HCT116 (cell line): ENCODE measurements at regions not wholly inside any gene's neighbourhood (a gene's known extent, or its start where the extent isn't known, plus 50 kb on each side); places are given as distances from the start of the nearest gene placed in this dataset.

ENCODE experiments used
- ATAC-seq: fragments of 200-7000 bp; cut with Tn5 transposase; 2 replicates; pipeline ENCODE4 v1.9.1; 2020; ENCODE audit warnings: mild to moderate bottlenecking, moderate library complexity
- BruUV-seq: library from RNA; stranded (reverse); fragments of 400-500 nt; replicated peaks from 2 replicates; lab custom pipeline; 2021; lab: Mats Ljungman, UMichigan
- CTCF ChIA-PET: fragments of 300-600 bp; sonication (Branson Sonifier 250); formaldehyde crosslinking; loops from one replicate; lab custom pipeline; 2021; ENCODE audit warnings: antibody characterized with exemption; lab: Charles Lee
- POLR2A ChIA-PET: fragments of 300-600, 350-600 bp; sonication (Branson Sonifier 250); formaldehyde crosslinking; loops from one replicate; lab custom pipeline; 2021; ENCODE audit warnings: antibody characterized with exemption; lab: Charles Lee
- RAD21 ChIA-PET, 2 experiments: fragments of 300-600 bp; sonication (Branson Sonifier 250); formaldehyde crosslinking; loops; one replicate each; lab custom pipeline; 2023; ENCODE audit warnings: low total read pairs in 2 of 2; ENCODE audit not compliant: uncharacterized antibody in 2 of 2, unreplicated experiment in 2 of 2, low non-redundant PET in 1 of 2; lab: Charles Lee
- DNase-seq: peaks from one replicate; pipeline ENCODE4 v3.0.0-alpha.2; 2010; ENCODE audit warnings: low read depth, low spot score
- H2AFZ ChIP-seq: fragments of 200-600 bp; shearing (Covaris generic), sonication (generic); 2 replicates; pipeline ENCODE4 v1.6.1; 2017; ENCODE audit warnings: low read depth, mixed run types, mixed read lengths, antibody characterized with exemption, low read length; ENCODE audit not compliant: poor library complexity, severe bottlenecking
- H3K27ac ChIP-seq: 2 replicates; pipeline ENCODE4 v1.5.1; 2012; ENCODE audit warnings: low read depth, low read length
- H3K27me3 ChIP-seq: fragments of 200-600 bp; sonication (generic); 2 replicates; pipeline ENCODE4 v1.6.1; 2016; ENCODE audit warnings: mixed run types, low read length, mixed read lengths; ENCODE audit not compliant: insufficient read depth
- H3K36me3 ChIP-seq, 2 experiments: fragments of 200-500 bp in 1 of 2; fragments of 200-600 bp in 1 of 2; sonication (Bioruptor generic) in 1 of 2; sonication (generic) in 1 of 2; 2 replicates each; pipeline versions ENCODE4 v1.5.1 to v1.6.1; 2014 to 2016; ENCODE audit warnings: low read length in 2 of 2, inconsistent platforms in 1 of 2, mixed read lengths in 1 of 2, mixed run types in 1 of 2; ENCODE audit not compliant: insufficient read depth in 2 of 2, control insufficient read depth in 1 of 2
- H3K4me1 ChIP-seq, 2 experiments: fragments of 200-600 bp in 1 of 2; sonication (generic) in 1 of 2; 2 replicates each; pipeline versions ENCODE4 v1.5.1 to v1.6.1; 2012 to 2017; ENCODE audit warnings: low read length in 2 of 2, inconsistent platforms in 1 of 2, mild to moderate bottlenecking in 1 of 2, mixed read lengths in 1 of 2, mixed run types in 1 of 2, moderate library complexity in 1 of 2; ENCODE audit not compliant: insufficient read depth in 2 of 2, control insufficient read depth in 1 of 2
- H3K4me2 ChIP-seq: fragments of 200-600 bp; sonication (generic); 2 replicates; pipeline ENCODE4 v1.6.1; 2017; ENCODE audit warnings: mixed run types, low read length, mixed read lengths
- H3K4me3 ChIP-seq, 2 experiments: fragments of 200-600 bp in 1 of 2; sonication (generic) in 1 of 2; replicated peaks in 1 of 2; 2 replicates each; pipeline ENCODE4 v1.5.1; 2011 to 2016; ENCODE audit warnings: low read length in 2 of 2, control low read depth in 1 of 2, low read depth in 1 of 2, mild to moderate bottlenecking in 1 of 2, mixed read lengths in 1 of 2, mixed run types in 1 of 2
- H3K79me2 ChIP-seq: fragments of 200-600 bp; sonication (generic); 2 replicates; pipeline ENCODE4 v1.6.1; 2017; ENCODE audit warnings: mild to moderate bottlenecking, mixed run types, low read length, moderate library complexity, mixed read lengths; ENCODE audit not compliant: insufficient read depth
- H3K9ac ChIP-seq: fragments of 200-600 bp; sonication (generic); 2 replicates; pipeline ENCODE4 v1.6.1; 2016; ENCODE audit warnings: low read length, mixed read lengths
- H3K9me2 ChIP-seq: fragments of 200-600 bp; sonication (generic), shearing (Covaris generic); 2 replicates; pipeline ENCODE4 v1.6.1; 2017; ENCODE audit warnings: mixed run types, mild to moderate bottlenecking, moderate library complexity; ENCODE audit not compliant: insufficient read depth
- H3K9me3 ChIP-seq, 2 experiments: fragments of 200-500 bp in 1 of 2; fragments of 200-600 bp in 1 of 2; sonication (Bioruptor generic) in 1 of 2; sonication (generic) in 1 of 2; 2 replicates each; pipeline ENCODE4 v1.6.1; 2014 to 2017; ENCODE audit warnings: low read length in 2 of 2, mixed read lengths in 2 of 2, inconsistent platforms in 1 of 2, low read depth in 1 of 2, mild to moderate bottlenecking in 1 of 2, mixed run types in 1 of 2, moderate library complexity in 1 of 2; ENCODE audit not compliant: control insufficient read depth in 1 of 2, insufficient read depth in 1 of 2
- H4K20me1 ChIP-seq: fragments of 200-600 bp; sonication (generic), shearing (Covaris generic); 2 replicates; pipeline ENCODE4 v1.6.1; 2017; ENCODE audit warnings: mixed run types, mild to moderate bottlenecking, moderate library complexity; ENCODE audit not compliant: insufficient read depth
- ATF3 ChIP-seq: IDR thresholded peaks from 2 replicates; pipeline ENCODE4 v1.6.1; 2012
- CBX3 ChIP-seq: IDR thresholded peaks from 2 replicates; pipeline ENCODE4 v1.6.1; 2012; ENCODE audit warnings: low read depth
- CEBPB ChIP-seq: IDR thresholded peaks from 2 replicates; pipeline ENCODE4 v1.6.1; 2012; ENCODE audit warnings: low read depth
- CTCF ChIP-seq, 3 experiments: fragments of 200-600 bp in 1 of 3; sonication (generic) in 1 of 3; IDR thresholded peaks in 2 of 3; conservative IDR thresholded peaks in 1 of 3; 2 replicates each; pipeline ENCODE4 v1.5.1; 2012 to 2017; ENCODE audit warnings: low read depth in 2 of 3, low read length in 2 of 3, antibody characterized with exemption in 1 of 3, borderline replicate concordance in 1 of 3, control low read depth in 1 of 3, mild to moderate bottlenecking in 1 of 3, mixed read lengths in 1 of 3, mixed run types in 1 of 3, moderate library complexity in 1 of 3; ENCODE audit not compliant: insufficient read depth in 1 of 3
- EGR1 ChIP-seq: IDR thresholded peaks from 2 replicates; pipeline ENCODE4 v1.6.1; 2012; ENCODE audit warnings: low read depth
- EZH2 ChIP-seq: fragments of 200-600 bp; sonication (generic); IDR thresholded peaks from 2 replicates; pipeline ENCODE4 v1.6.1; 2017; ENCODE audit warnings: antibody characterized with exemption, mixed run types
- EZH2phosphoT487 ChIP-seq: fragments of 200-600 bp; IDR thresholded peaks from 2 replicates; pipeline ENCODE4 v1.6.1; 2018; ENCODE audit warnings: antibody characterized with exemption, borderline replicate concordance
- JUND ChIP-seq: IDR thresholded peaks from 2 replicates; pipeline ENCODE4 v1.6.1; 2012
- POLR2A ChIP-seq: IDR thresholded peaks from 2 replicates; pipeline ENCODE4 v1.7.0; 2011; ENCODE audit warnings: borderline replicate concordance; ENCODE audit not compliant: insufficient read depth, insufficient read length; ENCODE audit errors: extremely low read depth
- POLR2AphosphoS5 ChIP-seq: IDR thresholded peaks from 2 replicates; pipeline ENCODE4 v1.6.1; 2011; ENCODE audit warnings: mild to moderate bottlenecking, low read depth, low read length, moderate library complexity
- RAD21 ChIP-seq: IDR thresholded peaks from 2 replicates; pipeline ENCODE4 v1.6.1; 2012; ENCODE audit warnings: low read depth, mild to moderate bottlenecking
- SIN3A ChIP-seq: IDR thresholded peaks from 2 replicates; pipeline ENCODE4 v1.6.1; 2012; ENCODE audit warnings: low read depth
- SP1 ChIP-seq: IDR thresholded peaks from 2 replicates; pipeline ENCODE4 v1.6.1; 2012; ENCODE audit warnings: low read depth
- SRF ChIP-seq: IDR thresholded peaks from 2 replicates; pipeline ENCODE4 v1.6.1; 2012; ENCODE audit warnings: low read depth
- TCF7L2 ChIP-seq: IDR thresholded peaks from 2 replicates; pipeline ENCODE4 v1.7.0; 2011; ENCODE audit warnings: borderline replicate concordance, inconsistent platforms; ENCODE audit not compliant: insufficient read depth, insufficient read length; ENCODE audit errors: extremely low read depth
- YY1 ChIP-seq: IDR thresholded peaks from 2 replicates; pipeline ENCODE4 v1.6.1; 2011; ENCODE audit warnings: low read length, low read depth, moderate library complexity, mild to moderate bottlenecking; ENCODE audit not compliant: insufficient replicate concordance; ENCODE audit errors: extremely low read depth
- ZNF274 ChIP-seq: fragments of 200-500 bp; sonication (Bioruptor generic); IDR thresholded peaks from 2 replicates; pipeline ENCODE4 v1.6.1; 2014; ENCODE audit warnings: mild to moderate bottlenecking, low read depth, low read length, inconsistent platforms
- intact Hi-C: fragments of 100-400 bp; cut with micrococcal nuclease; formaldehyde crosslinking; loops from 2 replicates; pipeline ENCODE4 v1.10.0; 2022

DNA sequence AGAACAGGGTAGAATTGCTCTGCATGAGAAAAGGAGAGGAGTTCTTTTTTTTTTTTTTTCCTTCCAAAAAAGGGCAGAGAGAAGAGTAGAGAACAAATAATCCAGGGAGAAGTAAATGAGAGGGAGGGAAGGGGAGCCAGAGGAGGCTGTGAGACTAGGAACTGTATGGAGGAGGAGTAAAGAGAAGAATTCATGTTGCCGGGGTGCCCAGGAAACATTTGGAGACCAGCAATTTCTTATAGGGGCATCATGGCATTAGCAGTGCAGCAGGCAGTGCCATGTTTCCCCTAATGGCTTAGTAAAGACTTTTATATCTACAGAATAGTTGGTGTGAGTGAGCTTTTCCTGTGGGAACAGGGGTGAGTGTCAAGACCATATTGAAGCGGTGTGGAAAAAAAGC is 86.4 kb upstream of the SESTD1 start:
- TF ChIP-seq CTCF (IDR thresholded peaks at IDR 0.05 in 2 of 3, conservative IDR thresholded peaks at IDR 0.05 in 1 of 3; ENCODE audit: borderline replicate concordance in 1 of 3, insufficient read depth in 1 of 3, low read depth in 2 of 3, low read length in 2 of 3): no peak
- no peak for TF ChIP-seq SRF
- TF ChIP-seq, all 23 proteins: peak for 0
- no TSS peak for BruUV-seq
- no peak overlapping the region for H3K4me2 ChIP-seq
- no peak overlapping the region for H3K27ac ChIP-seq
- no peak overlapping the region for H2AFZ ChIP-seq
- POLR2A ChIA-PET: no interaction called here
- H3K9me3 ChIP-seq: no peaks in the 10 kb centered on the region
- H3K36me3 ChIP-seq: no peaks in the 10 kb centered on the region
- H3K4me1 ChIP-seq: no peaks in the 10 kb centered on the region
- ATAC-seq: no peak
- H3K9ac ChIP-seq: no peak overlapping the region
- RAD21 ChIA-PET: no interaction called here
- CTCF ChIA-PET: no interaction called here
- intact Hi-C loops: no loop called here
- H3K27me3 ChIP-seq: no peaks in the 10 kb centered on the region
- no peaks in the 10 kb centered on the region for H4K20me1 ChIP-seq
- H3K79me2 ChIP-seq: no peaks in the 10 kb centered on the region
- H3K9me2 ChIP-seq: no peaks in the 10 kb centered on the region
- DNase-seq: no peak
- H3K4me3 ChIP-seq: no peak overlapping the region

DNA sequence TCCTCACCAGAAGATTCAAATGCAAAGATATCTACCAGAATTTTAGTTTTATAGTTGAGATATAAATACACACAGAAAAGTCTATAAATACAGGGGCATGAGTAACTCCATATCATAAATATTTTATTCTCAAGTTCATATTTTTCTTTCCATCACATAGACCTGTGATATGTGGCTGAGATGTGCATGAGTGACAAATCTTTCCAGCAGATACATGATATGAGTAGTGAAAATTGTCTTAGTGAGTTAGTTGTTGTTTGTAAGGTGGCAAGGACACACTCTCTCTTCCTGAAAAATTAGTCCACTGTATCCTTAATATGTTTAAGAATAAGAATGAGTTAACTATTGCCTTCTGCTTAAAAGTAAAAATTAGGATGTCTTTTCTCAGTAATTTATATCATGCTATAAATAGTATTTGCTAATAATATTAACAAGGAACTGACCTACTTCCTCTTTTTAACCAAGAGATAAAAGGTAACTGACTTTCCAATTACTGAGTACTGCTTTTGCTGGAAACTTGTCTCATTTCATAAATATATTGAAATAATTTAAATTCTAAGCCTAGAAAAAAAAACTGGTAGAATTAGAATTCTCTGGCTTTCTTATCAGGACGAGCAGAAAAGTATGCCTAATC is 85.2 kb upstream of the SESTD1 start:
- Histone ChIP-seq H3K27ac (no peak overlapping the region), H3K4me2 (no peak overlapping the region), H3K36me3 (no peaks in the 10 kb centered on the region), H2AFZ (no peak overlapping the region), H3K79me2 (no peaks in the 10 kb centered on the region), H3K4me1 (peaks cover under 1 to 2% of the 10 kb centered on the region in 2 experiments; a peak in 2 of 4 replicates), H3K4me3 (no peak overlapping the region), H3K9me3 (no peaks in the 10 kb centered on the region), H3K27me3 (no peaks in the 10 kb centered on the region), H4K20me1 (no peaks in the 10 kb centered on the region), H3K9ac (no peak overlapping the region), H3K9me2 (no peaks in the 10 kb centered on the region)
- RAD21 ChIA-PET: no interaction called here
- ATAC-seq (no peak), DNase-seq (no peak)
- BruUV-seq: no TSS peak
- no peak for TF ChIP-seq YY1
- TF ChIP-seq ATF3: no peak
- no peak for TF ChIP-seq ZNF274
- TF ChIP-seq JUND: no peak
- no peak for TF ChIP-seq CEBPB
- no peak for TF ChIP-seq TCF7L2
- no peak for TF ChIP-seq RAD21
- TF ChIP-seq POLR2AphosphoS5: no peak
- TF ChIP-seq CTCF (IDR thresholded peaks at IDR 0.05 in 2 of 3, conservative IDR thresholded peaks at IDR 0.05 in 1 of 3; ENCODE audit: borderline replicate concordance in 1 of 3, insufficient read depth in 1 of 3, low read depth in 2 of 3, low read length in 2 of 3): no peak
- no peak for TF ChIP-seq SRF
- no peak for TF ChIP-seq POLR2A
- TF ChIP-seq CBX3: no peak
- TF ChIP-seq SIN3A: no peak
- no peak for TF ChIP-seq EZH2
- no peak for TF ChIP-seq EZH2phosphoT487
- no peak for TF ChIP-seq SP1
- TF ChIP-seq EGR1: no peak
- intact Hi-C loops: no loop called here
- CTCF ChIA-PET: no interaction called here
- POLR2A ChIA-PET: no interaction called here
